NCI-H774 (cell line): ENCODE measurements at regions not wholly inside any gene's neighbourhood (a gene's known extent, or its start where the extent isn't known, plus 50 kb on each side); places are given as distances from the start of the nearest gene placed in this dataset.

Experiments
- DNase-seq: peaks from one replicate; lab custom pipeline; 2025; lab: John Stamatoyannopoulos, UW

GRCh38 chr1:62988867-62989266, 204.9 kb downstream of the ATG4C start:
- DNase-seq = no peak

- no peak for DNase-seq
These were observed 205.6 kb downstream of the ATG4C start for GRCh38 chr1:62989497-62989896.

- no peak for DNase-seq
These were observed 207.2 kb downstream of the ATG4C start for GRCh38 chr1:62991152-62991551.

GRCh38 chr1:62993844-62994243, 209.9 kb downstream of the ATG4C start:
- DNase-seq = no peak

- no peak for DNase-seq
These were observed 211.2 kb downstream of the ATG4C start for GRCh38 chr1:62995173-62995572.

- no peak for DNase-seq
These were observed 214.0 kb downstream of the ATG4C start for GRCh38 chr1:62997884-62998283.

- DNase-seq = no peak
These were observed 215.1 kb downstream of the ATG4C start for GRCh38 chr1:62998845-62999649.

GRCh38 chr1:63000508-63000907, 216.6 kb downstream of the ATG4C start:
- DNase-seq = no peak

- DNase-seq = no peak
These were observed 220.9 kb downstream of the ATG4C start for GRCh38 chr1:63004868-63005267.

- DNase-seq = no peak
These were observed 221.9 kb downstream of the ATG4C start for GRCh38 chr1:63005812-63006211.

GRCh38 chr1:63009421-63009820, 225.5 kb downstream of the ATG4C start:
- no peak for DNase-seq

GRCh38 chr1:63010913-63011660, 227.2 kb downstream of the ATG4C start:
- DNase-seq = no peak

- no peak for DNase-seq
These were observed 228.4 kb downstream of the ATG4C start for GRCh38 chr1:63012339-63012738.

GRCh38 chr1:63014267-63014666, 230.3 kb downstream of the ATG4C start:
- DNase-seq = no peak

- DNase-seq = no peak
These were observed 238.4 kb downstream of the ATG4C start for GRCh38 chr1:63022319-63022718.

GRCh38 chr1:63023171-63023570, 239.2 kb downstream of the ATG4C start:
- DNase-seq = no peak

- no peak for DNase-seq
These were observed 239.7 kb downstream of the ATG4C start for GRCh38 chr1:63023637-63024036.

- DNase-seq = no peak
These were observed 240.2 kb downstream of the ATG4C start for GRCh38 chr1:63024132-63024531.

- DNase-seq = no peak
These were observed 243.2 kb downstream of the ATG4C start for GRCh38 chr1:63027176-63027575.

GRCh38 chr1:63032171-63032570, 248.2 kb downstream of the ATG4C start:
- DNase-seq = no peak

GRCh38 chr1:63033211-63033610, 249.3 kb downstream of the ATG4C start:
- no peak for DNase-seq

GRCh38 chr1:63034256-63034655, 250.3 kb downstream of the ATG4C start:
- no peak for DNase-seq

GRCh38 chr1:63038586-63038985, 254.7 kb downstream of the ATG4C start:
- no peak for DNase-seq
